ENCODE measurements at regions not wholly inside any gene's neighbourhood (a gene's known extent, or its start where the extent isn't known, plus 50 kb on each side); places are given as distances from the start of the nearest gene placed in this dataset.
A peak's percentile ranks its signal among the peaks of the same experiment; 100 is the strongest.

DNA sequence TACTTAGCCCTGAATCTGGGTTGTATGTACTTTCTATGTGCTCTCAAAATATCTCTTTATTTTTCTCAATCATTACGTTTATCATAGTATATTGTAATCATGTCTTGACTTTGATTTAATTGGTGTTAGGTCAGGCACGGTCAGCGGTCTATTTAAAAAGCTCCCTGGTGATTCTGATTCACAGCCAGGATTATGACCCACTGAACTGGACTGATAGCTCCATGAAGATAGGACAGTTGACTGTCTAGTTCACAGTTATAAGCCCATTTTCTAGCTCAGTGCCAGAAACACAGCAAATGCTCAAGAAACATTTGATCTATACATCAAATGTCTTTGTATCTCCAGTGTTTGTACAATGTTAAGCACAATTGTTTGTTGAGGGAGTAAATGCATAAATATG, 111.5 kb upstream of the CCN2 start:
- Histone ChIP-seq H3K27ac (ENCODE audit: low read depth in 2 of 2, low read length in 1 of 2) (peak overlapping the region in 1 of 2 experiments; percentile 96; a peak in 2 of 4 replicates), H3K79me2 (ENCODE audit: insufficient read depth) (no peaks in the 10 kb centered on the region), H3K27me3 (ENCODE audit: insufficient read depth) (no peaks in the 10 kb centered on the region), H3K4me1 (ENCODE audit: control insufficient read depth in 1 of 2, insufficient read depth in 2 of 2, low read depth in 1 of 2, low read length in 1 of 2) (peaks cover 0 to 51% of the 10 kb centered on the region in 2 experiments; a peak in 2 of 4 replicates), H3F3A (replicated peaks; ENCODE audit: insufficient read depth) (peaks cover 37% of the 10 kb centered on the region), H2AFZ (ENCODE audit: low read depth) (peak overlapping the region; percentile 85), H3K4me2 (peak overlapping the region; percentile 60), H3K9me3 (no peaks in the 10 kb centered on the region), H3K9me2 (no peaks in the 10 kb centered on the region), H3K9ac (peak overlapping the region; percentile 77), H4K20me1 (ENCODE audit: insufficient read depth) (no peaks in the 10 kb centered on the region), H3K4me3 (ENCODE audit: low read depth in 2 of 2, low read length in 1 of 2) (no peak overlapping the region), H3K36me3 (replicated peaks in 1 of 2; ENCODE audit: control insufficient read depth in 1 of 2, insufficient read depth in 2 of 2, low read length in 1 of 2) (no peaks in the 10 kb centered on the region)
- TF ChIP-seq RXRA (IDR thresholded peaks at IDR 0.05; ENCODE audit: borderline replicate concordance, low read depth) = no peak
- TF ChIP-seq, protein P1, sequence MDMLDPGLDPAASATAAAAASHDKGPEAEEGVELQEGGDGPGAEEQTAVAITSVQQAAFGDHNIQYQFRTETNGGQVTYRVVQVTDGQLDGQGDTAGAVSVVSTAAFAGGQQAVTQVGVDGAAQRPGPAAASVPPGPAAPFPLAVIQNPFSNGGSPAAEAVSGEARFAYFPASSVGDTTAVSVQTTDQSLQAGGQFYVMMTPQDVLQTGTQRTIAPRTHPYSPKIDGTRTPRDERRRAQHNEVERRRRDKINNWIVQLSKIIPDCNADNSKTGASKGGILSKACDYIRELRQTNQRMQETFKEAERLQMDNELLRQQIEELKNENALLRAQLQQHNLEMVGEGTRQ (IDR thresholded peaks at IDR 0.05; ENCODE audit: borderline replicate concordance, low read depth, low read length) = no peak
- no peak for TF ChIP-seq RFX5 (IDR thresholded peaks at IDR 0.05; ENCODE audit: low read length)
- TF ChIP-seq, protein P2, sequence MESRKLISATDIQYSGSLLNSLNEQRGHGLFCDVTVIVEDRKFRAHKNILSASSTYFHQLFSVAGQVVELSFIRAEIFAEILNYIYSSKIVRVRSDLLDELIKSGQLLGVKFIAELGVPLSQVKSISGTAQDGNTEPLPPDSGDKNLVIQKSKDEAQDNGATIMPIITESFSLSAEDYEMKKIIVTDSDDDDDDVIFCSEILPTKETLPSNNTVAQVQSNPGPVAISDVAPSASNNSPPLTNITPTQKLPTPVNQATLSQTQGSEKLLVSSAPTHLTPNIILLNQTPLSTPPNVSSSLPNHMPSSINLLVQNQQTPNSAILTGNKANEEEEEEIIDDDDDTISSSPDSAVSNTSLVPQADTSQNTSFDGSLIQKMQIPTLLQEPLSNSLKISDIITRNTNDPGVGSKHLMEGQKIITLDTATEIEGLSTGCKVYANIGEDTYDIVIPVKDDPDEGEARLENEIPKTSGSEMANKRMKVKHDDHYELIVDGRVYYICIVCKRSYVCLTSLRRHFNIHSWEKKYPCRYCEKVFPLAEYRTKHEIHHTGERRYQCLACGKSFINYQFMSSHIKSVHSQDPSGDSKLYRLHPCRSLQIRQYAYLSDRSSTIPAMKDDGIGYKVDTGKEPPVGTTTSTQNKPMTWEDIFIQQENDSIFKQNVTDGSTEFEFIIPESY (IDR thresholded peaks at IDR 0.05; ENCODE audit: borderline replicate concordance, low read depth) = no peak
- no peak for TF ChIP-seq FOXM1 (IDR thresholded peaks at IDR 0.05; ENCODE audit: low read depth)
- WGBS (ENCODE audit: low lambda C conversion rate) = 40% methylated on average over 3 of the region's 3 CpGs
- POLR2A ChIA-PET = no interaction called here
- no peak for DNase-seq
- CTCF ChIA-PET = no interaction called here

- H3K4me1 ChIP-seq (ENCODE audit: control insufficient read depth in 1 of 2, insufficient read depth in 2 of 2, low read depth in 1 of 2, low read length in 1 of 2) = peaks cover 0 to 51% of the 10 kb centered on the region in 2 experiments; a peak in 2 of 4 replicates
- no peaks in the 10 kb centered on the region for H3K9me3 ChIP-seq
- CTCF ChIA-PET = no interaction called here
- H3K36me3 ChIP-seq (replicated peaks in 1 of 2; ENCODE audit: control insufficient read depth in 1 of 2, insufficient read depth in 2 of 2, low read length in 1 of 2) = no peaks in the 10 kb centered on the region
- H3K79me2 ChIP-seq (ENCODE audit: insufficient read depth) = no peaks in the 10 kb centered on the region
- H2AFZ ChIP-seq (ENCODE audit: low read depth) = peak overlapping the region; percentile 85; the same call in 1 of the 2 replicates
- peak overlapping the region in 1 of 2 experiments; percentile 96; a peak in 2 of 4 replicates for H3K27ac ChIP-seq (ENCODE audit: low read depth in 2 of 2, low read length in 1 of 2)
- WGBS (ENCODE audit: low lambda C conversion rate) = 23% methylated on average over 1 of the region's 1 CpG
- no peak overlapping the region for H3K4me3 ChIP-seq (ENCODE audit: low read depth in 2 of 2, low read length in 1 of 2)
- peaks cover 37% of the 10 kb centered on the region for H3F3A ChIP-seq (replicated peaks; ENCODE audit: insufficient read depth)
- H3K4me2 ChIP-seq = peak overlapping the region; percentile 60
- TF ChIP-seq, protein P1 (IDR thresholded peaks at IDR 0.05; ENCODE audit: borderline replicate concordance, low read depth, low read length) = no peak
- no peak for TF ChIP-seq FOSL2 (IDR thresholded peaks at IDR 0.05; ENCODE audit: borderline replicate concordance, low read depth)
- no peak for TF ChIP-seq GABPA (IDR thresholded peaks at IDR 0.05; ENCODE audit: low read depth)
- TF ChIP-seq GATA2 (CRISPR knock-in tag; IDR thresholded peaks at IDR 0.05) = no peak
- no peak for TF ChIP-seq MXI1 (IDR thresholded peaks at IDR 0.05; ENCODE audit: low read depth, low read length)
- TF ChIP-seq CHD2 (IDR thresholded peaks at IDR 0.05; ENCODE audit: low read length, partially characterized antibody) = no peak
- no peak for TF ChIP-seq YY1 (IDR thresholded peaks at IDR 0.05; ENCODE audit: low read depth)
- TF ChIP-seq, protein P3, sequence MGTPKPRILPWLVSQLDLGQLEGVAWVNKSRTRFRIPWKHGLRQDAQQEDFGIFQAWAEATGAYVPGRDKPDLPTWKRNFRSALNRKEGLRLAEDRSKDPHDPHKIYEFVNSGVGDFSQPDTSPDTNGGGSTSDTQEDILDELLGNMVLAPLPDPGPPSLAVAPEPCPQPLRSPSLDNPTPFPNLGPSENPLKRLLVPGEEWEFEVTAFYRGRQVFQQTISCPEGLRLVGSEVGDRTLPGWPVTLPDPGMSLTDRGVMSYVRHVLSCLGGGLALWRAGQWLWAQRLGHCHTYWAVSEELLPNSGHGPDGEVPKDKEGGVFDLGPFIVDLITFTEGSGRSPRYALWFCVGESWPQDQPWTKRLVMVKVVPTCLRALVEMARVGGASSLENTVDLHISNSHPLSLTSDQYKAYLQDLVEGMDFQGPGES (IDR thresholded peaks at IDR 0.05; ENCODE audit: low read depth, low read length) = no peak
- TF ChIP-seq FOXJ3 (CRISPR knock-in tag; IDR thresholded peaks at IDR 0.05) = no peak
- TF ChIP-seq MAX (IDR thresholded peaks at IDR 0.05; ENCODE audit: low read depth) = no peak
- no peak for TF ChIP-seq MEF2A (IDR thresholded peaks at IDR 0.05; ENCODE audit: borderline replicate concordance, low read depth)
- no peak for TF ChIP-seq RFX5 (IDR thresholded peaks at IDR 0.05; ENCODE audit: low read length)
- no peak for TF ChIP-seq RCOR1 (IDR thresholded peaks at IDR 0.05; ENCODE audit: low read length)
- no peak for TF ChIP-seq FOXM1 (IDR thresholded peaks at IDR 0.05; ENCODE audit: low read depth)
- no peak for DNase-seq
- no peaks in the 10 kb centered on the region for H3K9me2 ChIP-seq
- H3K9ac ChIP-seq = peak overlapping the region; percentile 77
- no peaks in the 10 kb centered on the region for H3K27me3 ChIP-seq (ENCODE audit: insufficient read depth)
- no peaks in the 10 kb centered on the region for H4K20me1 ChIP-seq (ENCODE audit: insufficient read depth)
- POLR2A ChIA-PET = no interaction called here
Observed at GRCh38 chr6:132061381-132061780, 110.2 kb upstream of the CCN2 start.

Data from SK-N-SH (cell line).